NCI-H82 treated with DMSO at 0.1 percent for 48 hours (cell line): ENCODE measurements at regions not wholly inside any gene's neighbourhood (a gene's known extent, or its start where the extent isn't known, plus 50 kb on each side); places are given as distances from the start of the nearest gene placed in this dataset.

Source experiments
- DNase-seq: peaks from one replicate; lab custom pipeline; 2025; ENCODE audit not compliant: unreplicated experiment; lab: John Stamatoyannopoulos, UW

DNA sequence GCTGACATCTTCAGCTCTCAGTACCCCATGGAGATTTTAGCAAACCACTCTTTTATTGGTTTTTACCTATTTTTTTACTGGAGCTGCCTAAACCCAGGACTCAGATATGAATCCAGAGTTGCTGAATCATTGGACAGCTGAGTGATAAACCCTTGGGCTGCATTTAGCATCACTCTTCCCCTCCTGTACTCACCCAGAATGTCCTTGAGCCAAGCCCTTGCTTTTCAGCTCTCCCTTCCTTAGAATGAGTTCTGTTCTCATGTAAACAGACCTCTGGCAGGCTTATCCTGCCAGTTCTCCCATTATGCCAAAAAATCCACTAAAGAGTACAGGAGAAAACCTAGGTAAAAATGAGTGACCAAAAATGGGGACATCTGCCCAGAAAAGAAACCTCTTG, 200.1 kb upstream of the POU2AF2 start:
- DNase-seq, result no peak

- no peak for DNase-seq
Observed at GRCh38 chr11:111044751-111045406, 200.6 kb upstream of the POU2AF2 start.

DNA sequence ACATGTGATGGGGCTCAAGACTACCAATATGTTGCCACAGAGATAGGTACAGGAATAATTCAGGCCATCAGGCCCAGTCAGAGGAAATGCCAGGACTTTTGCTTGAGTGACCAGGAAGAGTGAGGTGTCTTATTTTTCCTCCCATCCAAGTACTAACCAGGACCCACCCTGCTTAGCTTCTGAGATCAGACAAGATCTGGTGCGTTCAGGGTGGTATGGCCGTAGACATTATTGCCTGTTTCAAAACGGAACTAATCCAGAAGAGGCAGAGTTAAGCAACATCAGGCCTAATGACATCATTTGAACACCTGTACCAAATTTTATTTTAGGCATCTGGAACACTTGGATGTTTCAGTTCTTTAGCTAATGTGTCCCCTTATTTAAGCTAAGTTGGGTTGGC, 205.5 kb upstream of the POU2AF2 start:
- DNase-seq, result no peak

DNA sequence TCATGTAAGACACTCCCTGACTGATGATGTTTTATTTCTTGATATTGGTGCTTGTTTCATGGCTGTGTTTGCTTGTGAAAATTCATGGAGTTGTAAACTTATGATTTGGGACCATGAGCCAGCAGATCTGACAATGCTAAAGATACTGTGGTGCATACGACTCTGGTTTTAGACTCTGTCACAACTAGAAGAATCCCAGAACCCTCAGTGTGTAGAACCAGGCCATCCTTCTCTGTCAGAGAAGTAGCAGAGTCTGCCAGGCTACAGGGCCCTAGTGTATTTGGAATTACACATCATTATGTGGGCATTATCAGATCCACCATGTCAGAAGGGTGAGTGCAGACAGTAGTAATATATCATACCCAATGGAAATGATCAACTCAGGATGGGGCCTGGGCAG, 209.8 kb upstream of the POU2AF2 start:
- DNase-seq, result no peak

- no peak for DNase-seq
Observed at GRCh38 chr11:111026241-111026640, 219.3 kb upstream of the POU2AF2 start.

- DNase-seq, result no peak
Observed at GRCh38 chr11:111021131-111021530, 224.4 kb upstream of the POU2AF2 start.

DNA sequence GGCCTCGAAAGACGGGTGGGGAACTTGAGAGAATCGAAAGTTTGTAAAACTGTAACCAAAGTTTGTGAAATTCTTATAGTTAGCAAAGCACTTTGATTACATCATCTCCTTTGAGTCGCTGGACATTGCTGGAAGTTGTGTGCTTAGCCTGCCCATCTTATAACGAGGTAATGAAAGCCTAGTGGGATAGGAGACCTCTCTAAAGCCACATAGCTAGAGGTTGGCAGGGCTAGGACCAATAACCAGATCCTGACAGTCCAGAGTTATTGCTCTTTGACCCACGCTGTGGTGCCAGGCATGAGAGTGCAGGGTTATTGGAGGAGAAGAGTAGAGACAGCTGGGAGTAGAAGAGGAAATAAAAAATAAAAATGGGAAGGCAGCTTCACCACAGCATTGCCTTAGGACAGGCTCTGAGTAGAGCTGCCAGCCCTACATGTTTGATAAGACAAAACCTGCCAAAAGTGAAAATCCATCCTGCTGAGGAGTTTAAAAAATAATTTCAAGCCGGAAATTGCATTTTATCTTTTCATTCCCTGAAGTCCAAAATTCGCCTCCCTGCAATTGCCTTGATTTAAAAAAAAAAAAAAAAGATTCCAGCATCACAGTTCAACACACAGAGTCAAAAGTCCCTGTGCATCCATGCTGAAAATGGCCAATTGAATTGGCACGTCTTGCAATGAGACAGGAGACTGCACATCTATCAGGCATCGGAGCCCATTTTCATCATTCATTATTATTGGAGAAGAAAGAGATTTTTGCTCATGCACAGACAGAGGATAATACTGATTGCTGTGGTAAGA, 225.5 kb upstream of the POU2AF2 start:
- no peak for DNase-seq

DNA sequence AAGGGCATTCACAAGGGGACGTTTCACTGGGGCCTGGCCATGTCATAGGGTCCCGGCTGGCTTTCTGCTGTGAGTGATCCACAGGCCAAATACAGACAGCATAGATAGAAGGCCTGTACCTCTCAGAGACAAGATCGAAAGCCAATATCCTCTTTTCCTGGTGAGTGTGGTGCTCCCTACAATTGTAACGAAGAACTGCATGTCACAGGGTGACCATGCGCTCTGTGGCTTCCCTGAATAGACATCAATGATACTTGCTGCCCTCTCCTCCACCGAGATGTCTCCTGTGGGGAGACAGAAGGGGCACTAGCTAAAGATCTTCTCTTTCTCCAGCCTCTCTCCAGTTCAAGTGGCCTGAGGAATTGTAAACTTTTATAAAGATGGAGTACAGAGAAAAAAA, 226.1 kb upstream of the POU2AF2 start:
- no peak for DNase-seq

DNA sequence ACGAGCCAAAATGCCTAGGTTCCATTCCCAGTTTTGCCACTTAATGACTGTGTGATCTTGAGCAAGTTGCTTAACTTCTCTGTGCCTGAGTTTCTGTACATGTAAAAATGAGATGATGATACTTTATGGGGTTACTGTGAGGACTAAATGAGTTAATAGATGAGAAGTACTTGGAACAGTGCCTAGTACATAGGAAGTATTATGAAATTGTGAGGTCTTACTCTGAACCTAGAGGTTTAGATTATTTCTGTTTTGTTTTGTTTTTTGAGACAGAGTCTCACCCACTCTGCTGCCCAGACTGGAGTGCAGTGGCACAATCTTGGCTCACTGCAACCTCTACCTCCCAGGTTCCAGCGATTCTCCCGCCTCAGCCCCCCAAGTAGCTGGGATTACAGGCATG, 227.0 kb upstream of the POU2AF2 start:
- DNase-seq, result no peak

- no peak for DNase-seq
Observed at GRCh38 chr11:111012491-111012890, 233.0 kb upstream of the POU2AF2 start.

DNA sequence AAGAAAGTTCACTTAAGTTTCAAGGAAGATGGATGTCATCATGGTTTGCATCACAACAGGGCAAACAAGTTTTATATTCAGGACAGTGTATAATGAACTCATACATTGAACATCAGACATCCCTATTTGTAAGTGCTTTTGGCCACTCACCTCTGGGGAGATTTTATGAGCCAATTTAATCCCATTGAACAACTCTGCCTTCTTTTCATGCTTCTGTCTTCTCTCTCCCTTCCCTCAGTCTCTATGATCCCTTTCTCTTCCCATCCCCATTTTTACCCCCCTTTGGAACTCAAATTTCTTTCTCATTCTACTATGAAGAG, 234.3 kb upstream of the POU2AF2 start:
- DNase-seq, result no peak

DNA sequence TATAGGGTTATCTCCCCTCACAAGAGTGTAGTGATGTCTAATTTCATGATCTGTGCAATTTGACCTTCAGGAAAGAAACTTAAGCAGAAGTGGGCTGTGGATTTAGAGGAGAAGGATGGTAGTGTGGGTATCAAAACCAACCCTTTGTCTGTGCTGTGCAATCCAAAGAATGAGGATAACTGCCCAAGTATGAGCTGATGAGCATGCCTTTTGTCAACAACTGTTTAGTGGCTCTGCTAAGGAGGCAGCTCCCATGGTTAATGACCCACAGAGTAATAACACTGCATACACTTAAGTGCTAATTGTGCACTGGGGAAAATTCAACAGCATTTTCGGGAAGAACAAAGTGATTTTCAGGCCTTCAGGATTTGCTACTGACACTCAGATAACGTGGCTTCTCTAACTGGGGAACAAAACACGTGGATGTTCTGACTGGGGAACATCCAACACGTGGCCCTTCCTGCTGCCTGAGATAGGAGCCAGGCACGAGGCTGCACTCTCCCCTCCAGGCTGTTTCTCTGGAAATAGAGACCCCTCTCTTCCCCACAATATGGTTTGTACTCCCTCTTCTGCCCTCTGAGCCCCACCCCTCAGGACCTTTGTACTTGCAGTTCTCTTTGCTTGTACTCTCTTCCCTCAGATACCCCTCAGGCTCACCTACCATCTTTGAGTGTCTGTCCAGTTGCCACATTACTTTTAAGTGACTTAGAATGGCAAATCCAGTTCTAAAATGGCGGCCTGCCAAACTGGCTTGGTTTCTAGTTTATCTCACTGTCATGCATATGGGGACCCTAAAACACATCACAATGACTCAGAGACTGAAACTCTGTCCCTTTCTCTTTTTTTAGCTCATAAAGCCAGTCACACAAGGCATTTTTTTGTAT, 234.9 kb upstream of the POU2AF2 start:
- DNase-seq, result no peak

- DNase-seq, result no peak
Observed at GRCh38 chr11:111006227-111006626, 239.3 kb upstream of the POU2AF2 start.

DNA sequence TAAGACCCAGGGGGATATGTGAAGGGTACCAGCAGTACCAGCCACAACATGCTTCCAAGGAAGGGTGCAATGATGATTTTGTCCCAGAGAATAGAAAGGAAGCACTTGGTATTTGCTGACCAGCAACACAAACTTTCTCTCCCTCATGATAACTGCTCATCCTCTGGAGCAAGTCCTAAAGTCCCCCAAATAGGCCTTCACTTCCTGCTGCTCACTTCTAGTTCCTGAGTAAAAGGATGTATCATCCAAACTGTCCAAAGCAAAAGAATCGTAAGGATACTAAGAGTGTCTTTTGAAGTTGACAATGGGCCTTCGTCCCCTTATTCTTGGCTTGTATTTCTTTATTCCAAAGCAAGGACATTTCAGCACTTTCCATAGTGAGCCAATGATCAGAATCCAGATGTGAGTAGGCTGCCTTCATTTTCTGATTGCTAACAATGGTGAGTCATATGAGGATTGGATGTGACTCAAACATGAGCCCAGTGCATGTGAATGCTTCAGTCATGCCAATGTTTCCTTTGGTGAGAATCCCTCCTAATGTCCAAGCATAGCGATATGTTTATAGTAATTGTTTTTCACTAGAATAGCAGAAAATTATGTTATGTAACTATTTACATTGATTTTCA, 243.4 kb upstream of the POU2AF2 start:
- no peak for DNase-seq

- no peak for DNase-seq
Observed at GRCh38 chr11:111001081-111001430, 244.5 kb upstream of the POU2AF2 start.

DNA sequence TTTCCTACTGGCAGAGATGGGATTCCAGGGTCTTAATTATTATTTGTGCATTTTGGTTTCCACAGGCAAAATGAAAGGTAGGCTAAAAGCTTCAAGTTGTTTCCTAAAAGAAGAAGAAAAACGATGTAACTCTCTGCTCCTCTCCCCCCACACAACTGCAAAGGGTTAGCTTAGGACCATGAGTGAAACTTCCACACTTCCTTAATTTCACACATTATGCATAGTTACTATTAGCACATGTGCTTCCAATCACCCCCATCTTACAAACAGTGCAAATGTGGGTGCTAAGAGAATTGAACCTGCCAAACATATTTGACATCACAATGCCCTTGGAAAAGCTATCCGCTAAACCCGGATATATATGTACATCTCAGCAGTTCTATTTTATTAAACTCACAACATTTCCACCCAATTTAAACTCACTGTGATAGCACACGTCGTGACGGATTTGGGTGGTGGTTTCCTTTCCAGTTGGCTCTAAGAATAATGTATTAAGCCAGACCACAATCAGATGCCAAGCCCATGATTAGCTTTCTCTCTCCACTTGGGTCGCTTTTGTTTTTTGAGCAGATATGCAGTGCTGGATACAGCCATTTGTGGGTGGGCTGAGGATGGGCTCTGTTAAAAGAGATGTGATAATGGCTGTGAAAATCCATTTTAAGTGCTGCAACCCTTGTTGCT, 245.0 kb upstream of the POU2AF2 start:
- DNase-seq, result no peak

- no peak for DNase-seq
Observed at GRCh38 chr11:110992481-110992880, 253.0 kb upstream of the POU2AF2 start.

GRCh38 chr11:110991661-110992355, 253.7 kb upstream of the POU2AF2 start:
- DNase-seq, result no peak

DNA sequence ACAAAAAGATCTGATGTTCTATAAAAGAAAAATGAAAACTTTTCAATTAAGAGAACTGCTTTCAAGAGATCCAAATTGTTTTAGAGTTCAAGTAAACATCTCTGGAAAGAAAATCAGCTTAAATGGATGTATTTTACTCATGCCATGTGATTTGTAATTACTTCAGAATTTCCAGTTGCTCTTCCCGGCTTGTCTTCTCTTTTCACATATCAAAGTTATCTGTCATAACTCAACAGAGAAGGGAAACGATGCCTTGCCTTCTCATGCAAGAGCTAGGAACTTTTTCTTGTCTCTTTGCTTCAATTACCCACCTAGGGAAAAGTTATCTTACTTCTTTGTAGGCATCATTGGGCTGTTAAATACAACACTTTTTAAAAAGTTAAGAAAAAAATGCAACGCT, 255.2 kb upstream of the POU2AF2 start:
- DNase-seq, result no peak

GRCh38 chr11:110989428-110990133, 255.9 kb upstream of the POU2AF2 start:
- no peak for DNase-seq
